NT2/D1 (cell line): ENCODE measurements at regions not wholly inside any gene's neighbourhood (a gene's known extent, or its start where the extent isn't known, plus 50 kb on each side); places are given as distances from the start of the nearest gene placed in this dataset.

Source experiments
- SUZ12 ChIP-seq: IDR thresholded peaks from 2 replicates; pipeline ENCODE4 v1.6.1; 2011; ENCODE audit not compliant: insufficient read length, insufficient read depth; ENCODE audit errors: extremely low read depth
- YY1 ChIP-seq: IDR thresholded peaks from 2 replicates; pipeline ENCODE4 v1.6.1; 2011; ENCODE audit not compliant: insufficient read length, insufficient read depth

GRCh38 chr3:6667354-6667753 is 193.6 kb upstream of the GRM7 start:
- TF ChIP-seq SUZ12 (no peak), YY1 (no peak)
